ENCODE measurements at regions not wholly inside any gene's neighbourhood (a gene's known extent, or its start where the extent isn't known, plus 50 kb on each side); places are given as distances from the start of the nearest gene placed in this dataset.

GRCh38 chr7:82677493-82677892 lies 233.9 kb upstream of the CACNA2D1 start:
- CTCF ChIA-PET: interaction anchor here (1.3 kb wide), 1 partner anchor 9 kb away, joined by 3 read pairs; no protein-coding TSS in a partner anchor
- ATAC-seq (peak; percentile 94), DNase-seq (peak; percentile 77)
- H3K9me3 Mint-ChIP-seq: peaks cover 7% of the 10 kb centered on the region
- POLR2A ChIA-PET: no interaction called here
- intact Hi-C loops (cut with micrococcal nuclease): no loop called here
- peak overlapping the region; percentile 92 for H3K27ac Mint-ChIP-seq
- H3K4me1 Mint-ChIP-seq (ENCODE audit: low read depth): peaks cover 21% of the 10 kb centered on the region
- no peak for TF ChIP-seq CTCF (IDR thresholded peaks at IDR 0.05)
- peak overlapping the region; percentile 31 for H3K4me3 Mint-ChIP-seq
- H3K36me3 Mint-ChIP-seq (ENCODE audit: low read depth): peaks cover 5% of the 10 kb centered on the region
- H3K27me3 Mint-ChIP-seq: no peaks in the 10 kb centered on the region

- Mint-ChIP-seq H3K27ac (peak overlapping the region; percentile 92), H3K9me3 (peaks cover 7% of the 10 kb centered on the region), H3K36me3 (ENCODE audit: low read depth) (peaks cover 5% of the 10 kb centered on the region), H3K27me3 (no peaks in the 10 kb centered on the region), H3K4me3 (no peak overlapping the region), H3K4me1 (ENCODE audit: low read depth) (peaks cover 21% of the 10 kb centered on the region)
- ChIA-PET POLR2A (no interaction called here), CTCF (interaction anchor here (1.3 kb wide), 1 partner anchor 10 kb away, joined by 3 read pairs; no protein-coding TSS in a partner anchor)
- intact Hi-C loops (cut with micrococcal nuclease): no loop called here
- peak; percentile 41 for ATAC-seq
- peak; percentile 24 for DNase-seq
- no peak for TF ChIP-seq CTCF (IDR thresholded peaks at IDR 0.05)
These were observed 233.3 kb upstream of the CACNA2D1 start for GRCh38 chr7:82676777-82677463.

- Mint-ChIP-seq H3K9me3 (peaks cover 7% of the 10 kb centered on the region), H3K4me3 (no peak overlapping the region), H3K27ac (no peak overlapping the region), H3K27me3 (no peaks in the 10 kb centered on the region), H3K36me3 (ENCODE audit: low read depth) (peaks cover 5% of the 10 kb centered on the region), H3K4me1 (ENCODE audit: low read depth) (peaks cover 21% of the 10 kb centered on the region)
- TF ChIP-seq CTCF (IDR thresholded peaks at IDR 0.05): no peak
- intact Hi-C loops (cut with micrococcal nuclease): no loop called here
- ATAC-seq: no peak
- CTCF ChIA-PET: no interaction called here
- DNase-seq: no peak
- POLR2A ChIA-PET: no interaction called here
These were observed 231.8 kb upstream of the CACNA2D1 start for GRCh38 chr7:82675396-82675795.

- peaks cover 5% of the 10 kb centered on the region for H3K36me3 Mint-ChIP-seq (ENCODE audit: low read depth)
- ATAC-seq (no peak), DNase-seq (no peak)
- ChIA-PET POLR2A (no interaction called here), CTCF (no interaction called here)
- intact Hi-C loops (cut with micrococcal nuclease): no loop called here
- H3K27me3 Mint-ChIP-seq: no peaks in the 10 kb centered on the region
- H3K4me1 Mint-ChIP-seq (ENCODE audit: low read depth): peaks cover 20% of the 10 kb centered on the region
- H3K27ac Mint-ChIP-seq: no peak overlapping the region
- H3K4me3 Mint-ChIP-seq: no peak overlapping the region
- no peak for TF ChIP-seq CTCF (IDR thresholded peaks at IDR 0.05)
- H3K9me3 Mint-ChIP-seq: peaks cover 7% of the 10 kb centered on the region
These were observed 230.7 kb upstream of the CACNA2D1 start for GRCh38 chr7:82674268-82674667.

GRCh38 chr7:82672078-82672477 lies 228.5 kb upstream of the CACNA2D1 start:
- DNase-seq: no peak
- no peaks in the 10 kb centered on the region for H3K27me3 Mint-ChIP-seq
- ChIA-PET POLR2A (no interaction called here), CTCF (no interaction called here)
- H3K4me3 Mint-ChIP-seq: no peak overlapping the region
- peaks cover 3% of the 10 kb centered on the region for H3K36me3 Mint-ChIP-seq (ENCODE audit: low read depth)
- H3K4me1 Mint-ChIP-seq (ENCODE audit: low read depth): peaks cover 7% of the 10 kb centered on the region
- H3K9me3 Mint-ChIP-seq: peaks cover 6% of the 10 kb centered on the region
- TF ChIP-seq CTCF (IDR thresholded peaks at IDR 0.05): no peak
- no peak overlapping the region for H3K27ac Mint-ChIP-seq
- no peak for ATAC-seq
- intact Hi-C loops (cut with micrococcal nuclease): no loop called here
